Right lung (tissue), 2 donors: ENCODE measurements at regions not wholly inside any gene's neighbourhood (a gene's known extent, or its start where the extent isn't known, plus 50 kb on each side); places are given as distances from the start of the nearest gene placed in this dataset.

Source experiments
- DNase-seq, 2 donors: peaks; one replicate each; pipeline ENCODE4 v3.0.0-alpha.2; 2013

DNA sequence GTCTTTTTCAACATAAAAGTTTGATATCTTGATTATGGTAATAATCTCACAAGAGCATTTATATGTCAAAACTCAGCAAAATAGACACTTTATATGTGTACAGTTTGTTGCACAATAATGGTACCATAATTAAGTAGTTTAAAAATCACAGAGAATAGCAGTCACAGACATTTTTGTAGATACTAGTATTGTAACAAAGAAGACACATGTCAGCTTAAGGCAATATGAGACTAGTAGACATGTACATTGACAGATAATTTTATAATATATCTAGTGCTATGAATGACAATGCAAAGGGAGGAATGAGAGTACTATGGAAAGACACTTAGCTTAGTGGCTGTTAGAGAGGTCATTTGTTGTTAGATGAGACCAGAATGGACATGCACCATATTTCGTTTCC is 1490.6 kb upstream of the CDH6 start:
- no peak for DNase-seq

DNA sequence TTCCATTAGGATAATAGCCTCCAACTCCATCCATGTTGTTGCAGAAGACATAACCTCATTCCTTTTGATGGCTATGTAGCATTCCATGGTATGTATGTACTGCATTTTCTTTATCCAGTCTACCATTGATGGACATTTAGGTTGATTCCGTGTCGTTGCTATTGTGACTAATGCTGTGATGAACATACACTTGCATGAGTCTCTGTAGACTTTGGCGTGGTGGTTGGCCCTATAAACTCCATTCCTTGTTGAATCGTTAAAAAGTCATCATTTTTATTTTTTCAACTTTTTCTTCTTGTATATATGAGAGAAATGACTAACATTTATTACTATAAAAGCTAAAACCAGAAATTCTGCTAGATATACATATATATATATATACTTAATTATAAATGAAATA is 1491.9 kb upstream of the CDH6 start:
- no peak for DNase-seq

DNA sequence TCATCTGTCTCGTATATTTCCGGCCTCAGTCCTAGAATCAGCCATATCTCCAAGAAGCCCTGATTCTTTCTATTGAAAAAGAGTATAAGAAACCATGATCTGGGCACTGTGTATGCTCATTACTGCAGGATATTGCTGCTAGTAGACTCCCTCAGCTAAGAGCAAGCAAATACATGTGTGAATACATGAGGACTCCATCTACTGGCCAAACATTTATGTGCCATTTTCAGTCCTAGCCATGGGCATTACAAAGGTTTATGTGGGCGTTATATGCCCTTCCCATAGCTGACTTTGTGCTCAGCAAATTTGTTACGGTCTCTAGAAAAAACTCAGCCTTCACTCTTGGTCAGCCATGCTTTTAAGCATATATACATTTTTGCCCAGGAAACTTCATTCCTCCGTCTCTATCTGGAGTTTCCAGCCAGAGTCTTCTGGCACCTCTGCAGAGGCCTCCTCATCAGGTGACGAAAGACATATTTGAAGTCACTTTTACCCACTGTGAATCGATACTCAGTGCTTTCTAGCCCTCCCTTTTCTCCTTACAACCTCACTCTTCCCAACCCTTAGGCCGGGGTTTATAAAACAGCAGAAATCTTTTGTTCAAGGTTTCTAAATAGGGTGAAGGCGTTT is 1495.6 kb upstream of the CDH6 start:
- DNase-seq: no peak

DNA sequence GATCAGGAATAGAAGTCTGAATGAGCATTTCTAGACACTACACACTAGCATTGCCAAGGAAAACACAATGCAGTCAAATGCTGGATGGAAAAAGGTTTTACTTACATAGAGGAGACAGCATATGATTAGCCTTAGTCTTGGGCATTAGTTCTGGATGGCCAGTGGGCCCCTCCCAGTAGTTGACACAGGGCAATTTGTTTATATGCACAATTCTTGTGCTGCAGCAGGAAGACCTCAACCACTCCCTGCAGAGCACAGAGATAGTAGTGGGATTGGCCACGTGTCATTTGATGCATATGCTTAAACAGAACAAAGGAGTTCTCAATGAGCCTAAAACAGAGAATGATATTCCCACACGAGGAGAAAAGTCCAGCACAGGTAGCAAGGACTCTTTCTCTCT is 1496.2 kb upstream of the CDH6 start:
- no peak for DNase-seq

DNA sequence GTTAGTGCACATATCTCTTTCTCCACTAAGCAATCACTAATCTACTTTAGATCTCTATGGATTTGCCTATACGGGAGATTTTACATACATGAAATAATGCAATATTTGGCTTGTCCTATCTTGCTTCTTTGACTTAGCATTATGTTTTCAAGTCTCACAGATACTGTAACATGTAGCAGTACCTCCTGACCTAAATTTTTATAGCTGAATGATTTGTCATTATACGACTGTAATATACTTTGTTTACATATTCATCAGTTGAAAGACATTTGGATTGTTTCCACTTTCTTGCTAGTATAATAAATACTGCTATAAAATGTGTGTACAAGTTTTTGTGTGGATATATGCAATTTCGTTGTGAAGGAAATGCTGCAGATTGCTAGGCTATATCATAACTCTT is 1520.8 kb upstream of the CDH6 start:
- no peak for DNase-seq

DNA sequence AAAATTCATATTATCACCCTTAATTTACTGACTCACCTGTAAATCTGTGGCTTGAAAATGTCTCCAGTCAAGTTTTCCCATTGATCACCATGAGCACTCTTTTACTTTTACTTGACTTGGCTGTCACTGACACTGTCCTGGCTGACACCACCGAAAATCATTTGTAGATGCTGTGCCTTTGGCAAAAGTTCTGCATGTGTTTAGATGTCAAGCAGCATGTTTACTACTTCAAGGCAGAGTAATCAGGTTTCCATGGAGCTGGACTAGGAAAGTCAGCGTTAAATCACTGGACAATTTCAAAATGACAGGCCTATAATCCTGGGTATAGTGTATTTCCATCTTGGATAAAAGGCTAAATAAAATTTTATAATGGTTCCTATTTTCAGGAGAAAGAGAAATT is 1530.6 kb upstream of the CDH6 start:
- DNase-seq: no peak

DNA sequence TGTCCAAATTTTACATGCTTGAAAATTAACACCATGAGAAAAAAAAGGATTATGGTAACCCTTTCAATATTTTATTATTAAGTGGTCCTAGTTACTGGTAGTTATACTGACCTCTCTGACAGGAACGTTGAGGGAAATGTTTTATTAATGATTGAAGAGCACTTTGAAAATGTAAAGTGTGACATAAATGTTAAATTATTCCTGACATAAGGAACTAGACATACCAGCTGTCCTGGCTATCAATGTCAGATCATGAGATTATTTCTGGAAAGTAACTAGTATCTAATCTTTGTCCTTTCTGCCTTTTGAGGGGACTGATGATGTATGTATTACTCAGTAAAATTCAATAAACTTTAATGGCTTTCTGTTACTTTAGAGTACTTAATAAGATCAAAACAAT is 1538.5 kb upstream of the CDH6 start:
- DNase-seq: no peak

DNA sequence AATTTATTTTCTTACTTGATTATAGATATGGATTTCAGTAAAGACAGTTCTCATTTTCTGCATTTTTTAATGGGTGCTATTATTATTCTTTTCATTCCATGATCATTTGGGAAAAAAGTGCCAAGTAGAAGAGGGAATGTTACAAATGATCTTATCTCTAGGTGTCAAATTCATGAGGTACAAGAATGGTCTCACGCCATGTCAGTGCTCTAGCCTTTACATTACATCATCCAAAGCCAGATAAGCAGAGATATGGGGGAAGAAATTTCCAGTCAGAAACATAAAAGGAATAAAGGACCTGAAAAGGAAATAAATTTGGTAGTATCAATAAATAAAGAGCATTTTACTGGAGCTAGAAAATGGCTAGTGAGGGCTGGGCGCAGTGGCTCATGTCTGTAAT is 1544.2 kb upstream of the CDH6 start:
- no peak for DNase-seq

DNA sequence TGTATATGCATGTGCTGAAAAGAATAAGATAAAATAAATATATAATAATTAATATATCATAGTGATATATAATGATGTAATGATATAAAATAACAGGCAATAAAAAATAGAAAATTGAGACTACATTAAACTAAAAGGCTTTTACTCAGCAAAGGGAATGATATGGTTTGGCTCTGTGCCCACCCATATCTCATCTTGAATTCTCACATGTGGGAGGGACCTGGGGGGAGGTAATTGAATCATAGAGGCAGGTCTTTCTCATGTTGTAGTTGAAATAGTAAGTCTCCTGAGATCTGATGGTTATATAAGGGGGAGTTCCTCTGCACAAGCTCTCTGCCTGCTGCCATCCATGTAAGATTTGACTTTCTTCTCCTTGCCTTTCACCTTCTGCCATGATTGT is 1550.9 kb upstream of the CDH6 start:
- DNase-seq: no peak

DNA sequence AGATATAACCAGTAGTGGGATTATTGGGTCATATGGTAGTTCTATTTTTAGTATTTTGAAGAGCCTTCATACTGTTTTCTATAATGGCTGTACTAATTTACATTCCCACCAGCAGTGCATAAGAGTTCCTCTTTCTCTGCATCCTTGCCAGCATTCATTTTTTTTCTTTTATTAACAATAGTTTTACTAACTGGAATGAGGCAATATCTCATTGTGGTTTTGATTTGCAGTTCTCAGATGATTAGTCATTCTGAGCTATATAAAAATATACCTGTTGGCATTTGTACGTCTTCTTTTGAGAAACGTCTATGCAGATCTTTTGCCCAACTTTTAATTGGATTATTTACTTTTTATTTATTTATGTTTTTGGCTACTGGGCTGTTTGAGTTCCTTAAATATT is 1579.3 kb upstream of the CDH6 start:
- DNase-seq: no peak

DNA sequence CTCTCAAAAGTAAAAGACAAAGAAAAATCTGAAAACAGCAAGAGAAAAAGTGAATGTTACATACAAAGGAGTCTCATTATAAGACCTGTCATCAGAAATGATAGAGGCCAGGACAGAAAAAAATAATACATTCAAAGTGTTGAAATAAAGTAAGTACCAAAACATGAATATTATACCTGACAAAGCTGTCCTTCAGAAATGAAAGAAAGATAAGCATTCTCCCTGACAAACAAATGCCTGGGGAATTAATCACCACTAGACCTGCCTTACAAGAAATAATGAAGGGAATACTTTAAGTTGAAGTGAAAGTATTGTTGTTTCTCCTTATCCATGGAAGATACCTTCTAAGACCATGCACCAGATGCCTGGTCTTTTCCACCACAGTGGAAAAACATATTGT is 1605.2 kb upstream of the CDH6 start:
- no peak for DNase-seq

DNA sequence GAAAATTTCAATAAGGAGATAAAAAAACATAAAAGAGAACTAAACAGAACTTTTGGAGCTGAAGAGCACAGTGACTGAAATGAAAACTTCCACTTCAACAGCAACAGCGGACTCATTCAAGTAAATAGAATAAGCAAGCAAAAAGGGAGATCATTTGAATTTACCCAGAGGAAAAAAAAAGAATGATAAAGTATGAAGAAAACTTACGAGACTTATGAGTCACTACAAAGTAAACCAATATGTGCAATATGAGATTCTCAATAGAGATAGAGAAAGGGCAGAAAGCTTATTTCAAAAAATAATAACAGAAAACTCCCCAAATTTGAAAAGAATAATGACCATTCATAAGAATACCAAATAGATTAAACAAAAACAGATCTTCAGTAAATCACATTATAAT is 1605.7 kb upstream of the CDH6 start:
- no peak for DNase-seq

DNA sequence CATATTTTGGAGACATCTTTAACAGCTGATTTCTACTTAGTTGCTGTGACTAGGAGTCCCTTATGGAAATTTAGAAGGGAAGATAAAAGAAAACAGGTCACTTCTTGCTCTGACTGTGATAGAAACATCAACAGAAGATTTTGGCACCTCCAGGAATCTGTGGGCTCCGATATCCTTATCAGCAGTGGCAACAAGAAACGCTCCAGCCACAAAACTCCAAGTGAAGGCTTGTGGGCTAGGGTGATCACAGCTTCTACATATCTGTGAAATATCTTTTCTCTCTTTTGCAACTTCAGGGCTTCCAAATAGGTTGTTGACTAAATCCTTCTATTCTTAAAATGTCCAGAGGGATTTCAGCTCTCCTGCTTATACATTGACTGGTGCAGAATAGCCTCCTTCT is 1625.5 kb upstream of the CDH6 start:
- DNase-seq: no peak

DNA sequence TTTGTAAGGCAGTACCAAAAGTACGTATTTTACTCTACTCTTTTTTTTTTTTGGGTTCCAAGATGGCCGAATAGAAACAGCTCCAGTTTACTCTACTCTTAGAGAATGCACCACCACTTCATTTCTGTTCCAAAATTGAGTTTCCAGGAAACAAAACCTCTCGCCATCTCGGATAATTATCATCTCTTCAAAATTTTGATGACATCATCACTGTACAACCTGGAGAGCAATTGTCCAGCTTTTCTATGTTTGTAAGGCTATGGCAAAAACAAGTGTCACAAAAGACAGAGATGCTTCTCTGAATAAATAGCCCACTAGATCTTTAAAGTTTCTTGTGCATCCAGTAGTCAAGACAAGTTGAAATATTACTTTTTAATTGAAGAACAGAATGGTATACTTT is 1631.9 kb upstream of the CDH6 start:
- no peak for DNase-seq

DNA sequence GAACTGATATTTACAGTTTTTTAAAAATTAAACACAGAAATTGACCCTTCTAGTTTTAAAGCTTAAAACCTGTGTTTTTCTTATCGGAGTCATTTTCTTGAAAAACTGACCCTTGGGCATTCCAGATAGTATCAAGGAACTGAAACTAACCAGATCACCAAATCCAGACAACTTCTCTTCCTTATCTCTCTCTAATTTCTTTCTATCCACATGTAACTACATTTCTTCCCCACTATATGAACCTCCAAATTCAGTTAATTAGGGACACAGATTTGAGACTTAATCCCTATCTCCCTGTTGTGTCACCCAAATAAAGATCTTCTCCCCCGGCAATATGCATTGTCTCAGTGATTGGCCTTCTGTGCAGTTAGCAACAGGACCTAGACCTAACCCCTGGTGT is 1643.0 kb upstream of the CDH6 start:
- no peak for DNase-seq

DNA sequence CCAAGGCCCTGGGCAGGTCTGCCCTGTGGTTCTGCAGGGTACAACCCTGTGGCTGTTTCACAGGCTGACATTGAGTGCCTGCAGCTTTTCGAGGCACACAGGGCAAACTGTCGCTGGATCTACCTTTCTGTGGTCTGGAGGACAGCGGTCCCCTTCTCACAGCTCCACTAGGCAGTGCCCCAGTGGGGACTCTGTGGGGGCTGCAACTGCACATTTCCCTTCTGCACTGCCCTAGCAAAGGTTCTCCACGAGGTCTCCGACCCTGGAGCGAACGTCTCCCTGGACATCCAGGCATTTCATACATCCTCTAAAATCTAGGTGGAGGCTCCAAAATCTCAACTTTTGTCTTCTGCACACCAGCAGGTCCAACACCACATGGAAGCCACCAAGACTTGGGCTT is 1645.2 kb upstream of the CDH6 start:
- no peak for DNase-seq

DNA sequence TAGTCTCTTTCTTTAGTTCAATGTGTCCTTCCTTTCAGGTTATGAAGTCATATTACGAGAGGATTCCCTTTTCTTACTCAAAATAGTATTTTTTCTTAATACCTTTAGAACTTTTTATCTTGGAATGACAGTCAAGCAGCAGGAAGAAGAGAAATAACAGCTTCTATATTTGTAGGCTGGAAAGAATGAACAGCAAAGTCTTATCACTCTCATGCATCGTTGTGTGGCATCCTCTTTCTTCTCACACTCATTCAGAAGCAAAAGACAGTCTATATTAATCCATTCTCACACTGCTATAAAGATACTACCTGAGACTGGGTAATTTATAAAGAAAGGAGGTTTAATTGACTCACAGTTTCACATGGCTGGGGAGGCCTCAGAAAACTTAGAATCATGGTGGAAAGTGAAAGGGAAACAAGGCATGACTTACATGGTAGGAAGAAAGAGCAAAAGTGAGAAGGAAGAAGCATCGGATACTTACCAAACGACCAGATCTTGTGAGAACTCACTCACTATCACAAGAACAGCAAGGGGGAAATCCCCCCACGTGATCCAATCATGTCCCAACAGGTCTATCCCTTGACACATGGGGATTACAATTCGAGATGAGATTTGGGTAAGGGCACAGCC is 1646.1 kb upstream of the CDH6 start:
- DNase-seq: no peak

DNA sequence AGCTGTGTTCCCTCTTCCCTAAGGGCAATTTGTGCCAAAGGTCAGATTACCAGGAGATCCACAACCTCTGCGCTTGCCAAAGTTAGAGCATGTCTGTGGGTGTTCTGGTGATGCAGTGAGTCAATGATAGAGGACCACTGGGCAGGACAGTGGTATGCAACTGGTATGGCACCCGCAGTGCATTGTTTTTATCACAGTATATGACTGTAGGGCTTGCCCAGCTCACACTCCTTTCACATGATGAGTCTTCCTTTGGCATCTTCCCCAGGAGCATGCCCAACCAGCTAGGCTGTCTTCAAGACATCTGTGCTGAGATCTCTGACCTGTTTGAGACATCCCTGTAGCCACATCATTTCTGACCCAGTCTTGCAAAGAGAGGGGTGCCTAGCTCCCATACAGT is 1650.0 kb upstream of the CDH6 start:
- no peak for DNase-seq

DNA sequence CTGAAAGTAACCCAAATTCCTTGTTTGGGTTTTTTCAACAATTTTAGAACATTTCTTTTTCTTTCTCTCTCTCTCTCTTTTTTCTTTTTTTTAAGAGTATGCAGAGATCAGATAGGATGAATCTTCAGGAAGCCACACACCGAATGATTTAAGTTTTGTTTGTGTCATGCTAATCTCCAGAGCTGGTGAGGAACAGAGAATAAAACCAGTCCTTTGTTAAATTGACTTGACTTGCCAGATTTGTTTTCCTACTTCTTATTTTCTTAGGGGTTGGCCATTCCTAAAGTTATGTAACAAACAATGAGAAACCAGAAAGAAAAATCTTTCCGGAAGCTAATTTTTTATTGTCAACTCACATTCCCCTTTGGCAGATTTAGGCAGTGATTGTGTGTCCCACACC is 1669.3 kb upstream of the CDH6 start:
- no peak for DNase-seq

DNA sequence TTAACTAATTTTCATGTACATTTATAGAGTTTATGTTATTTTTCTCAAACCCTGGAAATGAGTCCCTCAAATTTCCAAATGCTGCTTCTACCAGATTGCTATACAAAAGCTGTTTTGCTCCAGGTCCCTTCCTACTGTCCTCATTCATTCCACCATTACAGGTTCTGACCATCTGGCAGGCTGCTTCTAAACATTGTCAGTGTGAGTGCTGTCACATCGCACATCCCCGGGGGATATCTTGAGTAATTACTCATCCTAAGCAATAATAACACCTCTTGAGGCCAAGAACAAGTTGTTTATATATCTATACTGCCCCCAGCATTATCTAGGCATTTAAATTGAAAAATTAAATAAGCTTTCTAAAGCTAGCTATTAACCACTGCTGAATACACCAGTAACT is 1675.3 kb upstream of the CDH6 start:
- DNase-seq: no peak

DNA sequence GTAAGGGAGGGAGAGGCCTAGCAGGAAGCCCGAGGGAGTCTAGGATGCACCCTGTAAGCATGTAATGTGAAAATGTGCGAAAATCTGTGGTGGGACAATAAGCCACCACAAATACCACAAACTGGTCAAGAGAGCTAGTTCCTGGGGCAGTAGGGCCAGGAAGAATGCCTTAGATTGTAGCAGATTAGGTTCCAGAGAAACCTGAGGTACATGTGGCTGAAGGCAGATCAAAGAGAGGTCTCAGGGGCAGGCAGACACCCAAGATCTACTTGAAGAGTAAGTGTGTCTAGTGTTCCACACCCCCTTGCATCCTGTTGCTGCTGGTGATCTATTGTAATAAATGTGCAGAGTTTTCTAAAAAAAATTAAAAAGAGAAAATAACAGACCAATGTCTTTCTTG is 1677.3 kb upstream of the CDH6 start:
- no peak for DNase-seq

DNA sequence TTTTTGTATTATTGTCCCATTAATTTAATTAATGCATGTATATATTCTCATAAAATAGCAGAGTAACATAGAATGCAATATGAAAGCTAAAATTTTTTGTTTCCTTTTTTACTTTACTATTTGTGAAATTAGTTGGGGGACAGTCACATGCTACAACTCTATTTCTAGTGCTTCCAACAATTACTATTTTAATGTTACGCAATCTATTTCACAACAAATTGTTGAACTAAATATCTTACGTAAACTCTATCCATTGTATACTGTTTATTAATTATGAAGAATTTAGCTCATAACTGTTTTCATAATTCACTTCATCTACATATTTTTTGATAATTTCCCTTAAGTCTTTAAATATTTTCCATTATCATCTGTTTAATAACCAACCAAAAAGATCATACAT is 1685.4 kb upstream of the CDH6 start:
- DNase-seq: no peak

DNA sequence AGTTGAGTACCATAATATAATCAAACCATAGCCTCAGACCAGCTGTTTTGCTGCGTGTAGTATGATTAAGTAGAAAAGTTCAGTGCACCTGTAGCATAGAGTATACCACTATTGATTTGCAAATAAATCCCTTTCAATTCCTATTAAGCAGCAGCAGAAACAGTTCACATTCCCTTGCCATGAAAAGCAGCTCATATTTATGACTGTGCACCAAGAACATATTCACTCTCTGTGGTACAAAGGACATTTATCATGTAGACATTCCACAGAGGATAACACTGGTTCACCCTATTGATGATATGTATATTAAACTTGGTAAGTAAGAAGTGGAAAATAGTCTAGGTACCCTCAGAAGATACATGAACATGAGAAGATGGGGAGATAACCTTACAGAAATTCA is 1689.1 kb upstream of the CDH6 start:
- no peak for DNase-seq

DNA sequence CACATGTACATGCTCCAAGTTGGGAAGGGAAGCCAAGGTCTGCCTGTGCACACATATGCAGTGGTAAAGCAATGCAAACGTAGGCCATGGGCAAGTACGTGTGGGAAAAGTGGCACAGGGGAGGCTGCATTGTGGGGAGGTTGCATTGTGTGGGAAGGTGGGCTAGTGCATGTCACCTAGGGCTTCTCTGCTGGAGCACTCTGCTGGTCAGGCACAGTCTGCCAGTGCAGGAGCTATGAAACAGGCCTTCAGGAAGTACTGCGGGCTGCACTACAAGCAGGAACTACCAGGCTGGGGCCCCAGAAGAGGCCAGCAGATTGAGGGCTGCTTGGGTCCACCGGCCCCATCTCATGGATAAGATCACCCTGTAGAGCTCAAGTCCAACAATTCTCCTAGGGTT is 1694.6 kb upstream of the CDH6 start:
- DNase-seq: no peak

DNA sequence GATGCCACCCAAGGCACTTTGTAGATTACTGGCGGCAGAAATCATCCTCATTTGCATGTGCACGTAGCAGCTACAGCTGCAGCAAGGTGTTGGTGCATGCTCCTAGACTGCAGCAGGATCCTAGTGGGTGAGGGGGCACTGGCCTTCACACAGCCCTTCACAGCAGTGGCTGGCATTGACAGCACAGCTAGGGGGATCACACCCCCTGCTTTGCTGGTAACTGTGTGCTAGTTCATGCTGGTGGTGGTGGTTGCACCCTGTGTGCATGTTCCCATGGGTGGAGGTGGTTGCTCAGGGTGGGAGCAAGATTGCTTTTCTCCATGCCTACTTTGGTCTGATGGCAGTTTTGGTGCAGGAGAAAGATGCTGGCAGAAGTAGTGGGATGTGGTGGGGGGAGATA is 1695.1 kb upstream of the CDH6 start:
- DNase-seq: no peak
